ENCODE measurements at regions not wholly inside any gene's neighbourhood (a gene's known extent, or its start where the extent isn't known, plus 50 kb on each side); places are given as distances from the start of the nearest gene placed in this dataset.

DNA sequence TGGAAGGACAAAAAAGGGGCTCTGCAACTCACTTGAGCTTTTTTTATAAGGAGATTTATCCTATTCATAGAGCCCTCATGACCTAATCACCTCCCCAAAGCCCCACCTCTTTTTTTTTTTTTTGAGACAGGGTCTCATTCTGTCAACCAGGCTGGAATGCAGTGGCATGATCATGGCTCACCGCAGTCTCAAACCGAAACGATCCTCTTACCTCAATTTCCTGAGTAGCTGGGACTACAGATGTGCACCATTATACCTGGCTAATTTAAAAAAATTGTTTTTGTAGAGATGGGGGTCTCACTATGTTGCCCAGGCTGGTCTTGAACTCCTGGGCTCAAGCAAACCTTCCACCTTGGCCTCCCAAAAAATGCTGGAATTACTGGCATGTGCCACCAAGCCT is 61.6 kb upstream of the PDGFRA start:
- no peaks in the 10 kb centered on the region for H3K36me3 ChIP-seq (ENCODE audit: control insufficient read depth, insufficient read depth, low read length)
- no peak overlapping the region for H3K27ac Mint-ChIP-seq (ENCODE audit: unreplicated experiment)
- DNase-seq = no peak
- H3K27me3 ChIP-seq (replicated peaks; ENCODE audit: control insufficient read depth, insufficient read depth, low read length) = no peaks in the 10 kb centered on the region
- intact Hi-C loops (cut with micrococcal nuclease; ENCODE audit: unreplicated experiment) = no loop called here
- TF ChIP-seq, protein P1, sequence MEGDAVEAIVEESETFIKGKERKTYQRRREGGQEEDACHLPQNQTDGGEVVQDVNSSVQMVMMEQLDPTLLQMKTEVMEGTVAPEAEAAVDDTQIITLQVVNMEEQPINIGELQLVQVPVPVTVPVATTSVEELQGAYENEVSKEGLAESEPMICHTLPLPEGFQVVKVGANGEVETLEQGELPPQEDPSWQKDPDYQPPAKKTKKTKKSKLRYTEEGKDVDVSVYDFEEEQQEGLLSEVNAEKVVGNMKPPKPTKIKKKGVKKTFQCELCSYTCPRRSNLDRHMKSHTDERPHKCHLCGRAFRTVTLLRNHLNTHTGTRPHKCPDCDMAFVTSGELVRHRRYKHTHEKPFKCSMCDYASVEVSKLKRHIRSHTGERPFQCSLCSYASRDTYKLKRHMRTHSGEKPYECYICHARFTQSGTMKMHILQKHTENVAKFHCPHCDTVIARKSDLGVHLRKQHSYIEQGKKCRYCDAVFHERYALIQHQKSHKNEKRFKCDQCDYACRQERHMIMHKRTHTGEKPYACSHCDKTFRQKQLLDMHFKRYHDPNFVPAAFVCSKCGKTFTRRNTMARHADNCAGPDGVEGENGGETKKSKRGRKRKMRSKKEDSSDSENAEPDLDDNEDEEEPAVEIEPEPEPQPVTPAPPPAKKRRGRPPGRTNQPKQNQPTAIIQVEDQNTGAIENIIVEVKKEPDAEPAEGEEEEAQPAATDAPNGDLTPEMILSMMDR (IDR thresholded peaks at IDR 0.05; ENCODE audit: insufficient read depth in 1 of 2, low read depth in 1 of 2, low read length in 1 of 2, severe bottlenecking in 1 of 2, unreplicated experiment in 1 of 2) = no peak
- POLR2A ChIA-PET = no interaction called here
- BruUV-seq (replicated peaks) = no TSS peak
- H3K4me1 Mint-ChIP-seq (ENCODE audit: low read depth, unreplicated experiment) = peaks cover 6% of the 10 kb centered on the region
- peaks cover 7% of the 10 kb centered on the region for H3K4me1 ChIP-seq
- no peaks in the 10 kb centered on the region for H3K27me3 Mint-ChIP-seq (ENCODE audit: insufficient read depth, unreplicated experiment)
- H3K36me3 Mint-ChIP-seq (ENCODE audit: insufficient read depth, unreplicated experiment) = no peaks in the 10 kb centered on the region
- no peaks in the 10 kb centered on the region for H3K9me3 Mint-ChIP-seq (ENCODE audit: unreplicated experiment)
- no peak overlapping the region for H3K4me3 ChIP-seq (ENCODE audit: low read depth, low read length)
- CTCF ChIA-PET = no interaction called here
- no peaks in the 10 kb centered on the region for H3K9me3 ChIP-seq
- no peak overlapping the region for H3K4me3 Mint-ChIP-seq (ENCODE audit: unreplicated experiment)

DNA sequence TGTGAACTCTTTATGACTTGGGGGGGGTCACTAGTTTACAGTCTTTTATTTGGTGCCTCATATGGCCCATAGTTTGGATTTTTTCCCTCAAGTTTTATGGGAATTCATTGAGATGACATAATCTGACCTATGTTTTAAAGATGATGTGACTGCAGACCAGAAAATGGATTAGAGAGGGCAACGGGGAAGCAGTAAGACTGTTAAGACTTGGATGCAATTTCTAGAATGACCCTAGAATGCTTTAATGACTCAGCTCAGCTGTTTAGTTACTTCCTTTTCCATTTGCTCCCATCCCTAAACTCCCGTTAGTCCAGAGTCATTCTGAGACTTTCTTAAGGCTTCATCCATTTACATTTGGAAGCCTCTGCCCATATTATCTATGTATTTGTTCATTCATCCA is 59.9 kb upstream of the PDGFRA start:
- DNase-seq = no peak
- Histone ChIP-seq H3K4me1 (peaks cover 7% of the 10 kb centered on the region), H3K4me3 (ENCODE audit: low read depth, low read length) (no peak overlapping the region), H3K27me3 (replicated peaks; ENCODE audit: control insufficient read depth, insufficient read depth, low read length) (no peaks in the 10 kb centered on the region), H3K9me3 (no peaks in the 10 kb centered on the region), H3K36me3 (ENCODE audit: control insufficient read depth, insufficient read depth, low read length) (no peaks in the 10 kb centered on the region)
- Mint-ChIP-seq H3K36me3 (ENCODE audit: insufficient read depth, unreplicated experiment) (no peaks in the 10 kb centered on the region), H3K4me1 (ENCODE audit: low read depth, unreplicated experiment) (peaks cover 6% of the 10 kb centered on the region), H3K27ac (ENCODE audit: unreplicated experiment) (no peak overlapping the region), H3K9me3 (ENCODE audit: unreplicated experiment) (no peaks in the 10 kb centered on the region), H3K27me3 (ENCODE audit: insufficient read depth, unreplicated experiment) (no peaks in the 10 kb centered on the region), H3K4me3 (ENCODE audit: unreplicated experiment) (no peak overlapping the region)
- TF ChIP-seq, protein P1 (IDR thresholded peaks at IDR 0.05; ENCODE audit: insufficient read depth in 1 of 2, low read depth in 1 of 2, low read length in 1 of 2, severe bottlenecking in 1 of 2, unreplicated experiment in 1 of 2) = no peak
- intact Hi-C loops (cut with micrococcal nuclease; ENCODE audit: unreplicated experiment) = no loop called here
- POLR2A ChIA-PET = no interaction called here
- CTCF ChIA-PET = no interaction called here
- no TSS peak for BruUV-seq (replicated peaks)

DNA sequence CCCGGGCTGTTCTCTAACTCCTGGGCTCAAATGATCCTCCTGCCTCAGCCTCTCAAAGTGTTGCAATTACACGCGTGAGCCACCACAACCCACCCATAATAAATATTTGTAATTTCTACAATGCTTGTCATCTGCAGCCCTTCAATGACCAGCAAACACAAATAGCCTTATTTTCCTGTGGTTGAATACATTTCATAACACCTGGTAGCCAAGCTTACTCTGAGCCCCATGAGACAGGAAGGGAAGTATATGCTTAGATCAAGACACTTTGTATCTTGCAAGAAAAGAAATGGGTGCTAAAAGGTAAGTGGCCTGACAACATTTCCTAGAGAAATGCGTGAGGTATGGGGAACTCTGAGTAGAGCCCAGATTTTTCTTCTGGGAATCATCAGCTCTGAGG is 56.9 kb upstream of the PDGFRA start:
- DNase-seq = no peak
- TF ChIP-seq, protein P1 (IDR thresholded peaks at IDR 0.05; ENCODE audit: insufficient read depth in 1 of 2, low read depth in 1 of 2, low read length in 1 of 2, severe bottlenecking in 1 of 2, unreplicated experiment in 1 of 2) = no peak
- Mint-ChIP-seq H3K4me3 (ENCODE audit: unreplicated experiment) (no peak overlapping the region), H3K27me3 (ENCODE audit: insufficient read depth, unreplicated experiment) (no peaks in the 10 kb centered on the region), H3K9me3 (ENCODE audit: unreplicated experiment) (peaks cover 10% of the 10 kb centered on the region), H3K4me1 (ENCODE audit: low read depth, unreplicated experiment) (peaks cover 7% of the 10 kb centered on the region), H3K27ac (ENCODE audit: unreplicated experiment) (no peak overlapping the region), H3K36me3 (ENCODE audit: insufficient read depth, unreplicated experiment) (no peaks in the 10 kb centered on the region)
- 0 out of 2 replicates have a peak, but pooled peaks cover 4% of the 10 kb centered on the region for H3K4me1 ChIP-seq
- H3K4me3 ChIP-seq (ENCODE audit: low read depth, low read length) = no peak overlapping the region
- intact Hi-C loops (cut with micrococcal nuclease; ENCODE audit: unreplicated experiment) = no loop called here
- no TSS peak for BruUV-seq (replicated peaks)
- POLR2A ChIA-PET = interaction anchor here (0.6 kb wide), 1 partner anchor 43 kb away, joined by 3 read pairs; no protein-coding TSS in a partner anchor
- no peaks in the 10 kb centered on the region for H3K36me3 ChIP-seq (ENCODE audit: control insufficient read depth, insufficient read depth, low read length)
- no peaks in the 10 kb centered on the region for H3K27me3 ChIP-seq (replicated peaks; ENCODE audit: control insufficient read depth, insufficient read depth, low read length)
- CTCF ChIA-PET = no interaction called here
- H3K9me3 ChIP-seq = no peaks in the 10 kb centered on the region
